ENCODE measurements at regions not wholly inside any gene's neighbourhood (a gene's known extent, or its start where the extent isn't known, plus 50 kb on each side); places are given as distances from the start of the nearest gene placed in this dataset.

DNA sequence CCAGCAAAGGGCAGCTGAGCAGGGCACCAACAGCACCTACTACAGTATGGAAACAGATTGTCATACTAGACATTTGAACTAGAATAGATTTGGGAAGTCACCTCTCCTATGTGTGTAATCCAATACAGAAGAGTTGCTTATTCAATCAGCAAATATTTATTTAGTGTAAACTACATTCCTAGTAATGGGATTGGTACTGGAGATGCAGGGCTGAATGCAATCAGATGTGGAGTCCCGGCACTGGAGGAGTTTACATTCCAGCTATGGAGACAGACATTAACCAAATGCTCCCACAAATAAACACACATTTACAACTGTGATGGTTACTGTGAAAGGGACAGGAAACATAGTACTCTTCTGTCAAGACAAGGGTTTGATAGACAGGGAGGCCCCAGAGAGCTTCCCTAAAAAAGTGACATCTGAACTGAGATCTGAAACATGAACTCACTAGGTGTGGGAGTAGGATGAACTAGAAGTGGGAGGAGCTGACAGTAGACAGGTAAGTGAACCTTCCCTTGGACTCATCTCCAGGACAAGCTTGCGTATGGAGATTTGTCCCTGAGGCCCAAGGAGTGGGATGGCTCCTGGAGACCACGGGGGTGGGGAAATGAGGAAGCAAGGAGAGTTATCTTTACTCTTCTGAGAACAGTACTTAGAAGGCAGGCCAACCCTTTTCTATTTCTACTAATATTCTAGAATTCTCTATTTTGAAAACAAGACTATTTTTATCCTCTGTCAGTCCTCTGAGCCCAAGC lies 420.5 kb downstream of the MAFB start:
- Histone ChIP-seq H3K27ac (no peak overlapping the region), H3K4me3 (no peak overlapping the region), H3K36me3 (no peaks in the 10 kb centered on the region), H3K9me3 (no peaks in the 10 kb centered on the region), H3K27me3 (no peaks in the 10 kb centered on the region), H3K4me1 (no peaks in the 10 kb centered on the region)
- no peak for TF ChIP-seq POLR2AphosphoS5 (IDR thresholded peaks at IDR 0.05; ENCODE audit: insufficient read depth in 1 of 2, low read depth in 1 of 2)
- no peak for TF ChIP-seq POLR2A (IDR thresholded peaks at IDR 0.05)
- TF ChIP-seq, protein P1, sequence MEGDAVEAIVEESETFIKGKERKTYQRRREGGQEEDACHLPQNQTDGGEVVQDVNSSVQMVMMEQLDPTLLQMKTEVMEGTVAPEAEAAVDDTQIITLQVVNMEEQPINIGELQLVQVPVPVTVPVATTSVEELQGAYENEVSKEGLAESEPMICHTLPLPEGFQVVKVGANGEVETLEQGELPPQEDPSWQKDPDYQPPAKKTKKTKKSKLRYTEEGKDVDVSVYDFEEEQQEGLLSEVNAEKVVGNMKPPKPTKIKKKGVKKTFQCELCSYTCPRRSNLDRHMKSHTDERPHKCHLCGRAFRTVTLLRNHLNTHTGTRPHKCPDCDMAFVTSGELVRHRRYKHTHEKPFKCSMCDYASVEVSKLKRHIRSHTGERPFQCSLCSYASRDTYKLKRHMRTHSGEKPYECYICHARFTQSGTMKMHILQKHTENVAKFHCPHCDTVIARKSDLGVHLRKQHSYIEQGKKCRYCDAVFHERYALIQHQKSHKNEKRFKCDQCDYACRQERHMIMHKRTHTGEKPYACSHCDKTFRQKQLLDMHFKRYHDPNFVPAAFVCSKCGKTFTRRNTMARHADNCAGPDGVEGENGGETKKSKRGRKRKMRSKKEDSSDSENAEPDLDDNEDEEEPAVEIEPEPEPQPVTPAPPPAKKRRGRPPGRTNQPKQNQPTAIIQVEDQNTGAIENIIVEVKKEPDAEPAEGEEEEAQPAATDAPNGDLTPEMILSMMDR (IDR thresholded peaks at IDR 0.05), result no peak
- intact Hi-C loops (cut with DNase I), result no loop called here
- no peak for DNase-seq (ENCODE audit: extremely low spot score in 2 of 2)

DNA sequence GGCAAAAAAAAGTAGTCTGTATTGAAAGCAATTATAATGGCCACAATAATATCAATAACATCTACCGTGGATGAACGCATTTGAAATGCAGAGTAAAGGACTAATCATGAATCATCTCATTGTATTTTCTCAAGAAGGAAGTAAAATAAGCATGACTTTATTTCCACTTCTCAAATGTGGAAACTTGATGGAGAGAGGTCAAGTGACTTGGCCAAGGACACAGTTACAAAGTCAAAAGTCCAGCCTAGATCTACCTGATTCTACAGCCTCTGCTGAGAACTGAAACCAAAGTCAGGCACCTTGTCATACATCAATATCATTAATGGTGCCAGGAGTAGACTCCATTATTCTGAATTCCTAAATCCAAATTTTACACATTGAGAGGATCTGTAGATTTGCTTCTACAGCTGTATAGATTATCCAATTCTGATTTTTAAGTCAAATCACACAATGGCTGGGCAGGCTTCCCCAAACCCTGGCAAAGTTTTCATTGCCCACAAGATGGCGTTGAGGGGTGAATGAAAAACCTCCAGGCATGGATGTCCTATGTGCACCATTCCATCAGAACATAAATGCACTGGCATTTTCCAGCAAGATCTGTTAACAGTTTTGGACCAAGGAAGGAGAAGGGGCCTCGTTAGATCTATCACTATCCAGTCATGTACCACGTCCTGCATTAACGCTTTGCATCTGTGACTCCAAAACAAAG lies 423.1 kb downstream of the MAFB start:
- no peaks in the 10 kb centered on the region for H3K36me3 ChIP-seq
- no peaks in the 10 kb centered on the region for H3K27me3 ChIP-seq
- TF ChIP-seq, protein P1 (IDR thresholded peaks at IDR 0.05), result peak in 1 of 3 experiments; percentile 33
- TF ChIP-seq POLR2A (IDR thresholded peaks at IDR 0.05), result no peak
- H3K4me1 ChIP-seq, result no peaks in the 10 kb centered on the region
- intact Hi-C loops (cut with DNase I), result no loop called here
- no peak overlapping the region for H3K27ac ChIP-seq
- DNase-seq (ENCODE audit: extremely low spot score in 2 of 2), result no peak
- no peaks in the 10 kb centered on the region for H3K9me3 ChIP-seq
- no peak overlapping the region for H3K4me3 ChIP-seq

DNA sequence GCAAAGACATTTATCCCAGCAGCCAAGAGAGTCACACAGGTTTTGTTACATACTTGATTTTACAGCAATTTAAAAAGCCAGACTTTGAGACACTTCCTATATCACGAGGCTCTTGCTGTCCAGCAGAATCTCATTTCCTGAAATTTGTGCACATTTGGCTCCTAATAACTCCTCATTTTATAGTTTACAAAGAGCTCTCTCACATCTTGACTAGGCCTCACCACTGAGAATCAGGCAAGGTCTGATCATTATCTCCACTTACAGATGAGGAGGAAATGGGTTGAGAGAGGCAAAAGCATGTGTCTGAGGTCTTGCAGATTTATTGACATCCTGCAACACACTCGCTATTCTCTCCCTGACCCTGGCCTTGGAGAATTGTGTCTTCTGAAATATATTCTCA lies 426.8 kb downstream of the MAFB start:
- Histone ChIP-seq H3K27ac (no peak overlapping the region), H3K27me3 (no peaks in the 10 kb centered on the region), H3K36me3 (no peaks in the 10 kb centered on the region), H3K4me3 (no peak overlapping the region), H3K9me3 (no peaks in the 10 kb centered on the region), H3K4me1 (no peaks in the 10 kb centered on the region)
- intact Hi-C loops (cut with DNase I), result no loop called here
- TF ChIP-seq POLR2A (IDR thresholded peaks at IDR 0.05), result no peak
- no peak for TF ChIP-seq POLR2AphosphoS5 (IDR thresholded peaks at IDR 0.05; ENCODE audit: insufficient read depth in 1 of 2, low read depth in 1 of 2)
- TF ChIP-seq, protein P1 (IDR thresholded peaks at IDR 0.05), result no peak
- no peak for DNase-seq (ENCODE audit: extremely low spot score in 2 of 2)

DNA sequence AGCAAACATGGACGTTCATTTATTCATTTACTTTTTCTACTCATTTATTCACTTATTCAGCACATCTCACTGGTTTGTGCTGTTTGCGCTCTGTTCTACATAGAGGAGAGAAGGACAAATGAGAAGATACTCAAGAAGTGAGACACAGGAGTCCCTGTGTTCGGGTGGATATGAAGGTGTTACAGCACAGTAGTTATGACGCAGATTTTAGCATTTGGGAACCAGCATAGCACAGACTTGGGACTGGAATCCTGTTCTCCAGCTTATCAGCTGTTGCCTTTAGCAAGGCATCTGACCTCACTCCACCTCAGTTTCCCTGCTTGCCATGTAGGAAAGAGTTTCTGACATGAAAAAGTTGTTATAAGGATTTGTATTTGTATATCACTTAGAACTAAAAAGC lies 430.1 kb downstream of the MAFB start:
- no peak for TF ChIP-seq POLR2AphosphoS5 (IDR thresholded peaks at IDR 0.05; ENCODE audit: insufficient read depth in 1 of 2, low read depth in 1 of 2)
- TF ChIP-seq POLR2A (IDR thresholded peaks at IDR 0.05), result no peak
- TF ChIP-seq, protein P1 (IDR thresholded peaks at IDR 0.05), result no peak
- Histone ChIP-seq H3K36me3 (no peaks in the 10 kb centered on the region), H3K4me3 (no peak overlapping the region), H3K27ac (no peak overlapping the region), H3K4me1 (peaks cover 8% of the 10 kb centered on the region), H3K9me3 (no peaks in the 10 kb centered on the region), H3K27me3 (no peaks in the 10 kb centered on the region)
- DNase-seq (ENCODE audit: extremely low spot score in 2 of 2), result no peak
- intact Hi-C loops (cut with DNase I), result no loop called here

DNA sequence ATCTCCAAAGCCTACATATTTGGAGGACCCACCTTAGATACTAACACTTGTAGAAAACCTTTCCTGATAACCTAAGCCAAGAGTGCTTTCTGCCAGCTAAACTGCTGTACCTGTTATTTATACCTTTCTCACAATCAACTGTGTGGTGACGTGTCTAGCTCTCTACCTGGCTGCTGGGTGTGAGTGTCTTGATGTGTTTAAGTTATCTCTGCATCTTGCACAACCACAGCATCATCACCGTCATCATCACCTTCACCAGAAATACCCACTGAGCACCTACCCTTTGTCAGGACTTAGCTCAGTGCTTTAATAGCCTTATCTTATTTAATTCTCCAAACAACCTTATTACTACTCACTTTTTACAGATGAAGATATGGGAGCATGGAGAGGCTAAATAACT lies 431.3 kb downstream of the MAFB start:
- Histone ChIP-seq H3K36me3 (no peaks in the 10 kb centered on the region), H3K4me1 (peaks cover 8% of the 10 kb centered on the region), H3K4me3 (no peak overlapping the region), H3K27ac (no peak overlapping the region), H3K27me3 (no peaks in the 10 kb centered on the region), H3K9me3 (no peaks in the 10 kb centered on the region)
- no peak for DNase-seq (ENCODE audit: extremely low spot score in 2 of 2)
- intact Hi-C loops (cut with DNase I), result no loop called here
- TF ChIP-seq POLR2AphosphoS5 (IDR thresholded peaks at IDR 0.05; ENCODE audit: insufficient read depth in 1 of 2, low read depth in 1 of 2) (no peak), POLR2A (IDR thresholded peaks at IDR 0.05) (no peak)
- TF ChIP-seq, protein P1 (IDR thresholded peaks at IDR 0.05), result no peak
